ENCODE measurements at regions not wholly inside any gene's neighbourhood (a gene's known extent, or its start where the extent isn't known, plus 50 kb on each side); places are given as distances from the start of the nearest gene placed in this dataset.

GRCh38 chr1:227401562-227402342 is 83.5 kb upstream of the CDC42BPA start:
- TF ChIP-seq POLR2A (IDR thresholded peaks at IDR 0.05) (no peak), CTCF (IDR thresholded peaks at IDR 0.05) (no peak)

Data from thyroid gland (tissue), 4 donors.